DND-41 (cell line): ENCODE measurements at regions not wholly inside any gene's neighbourhood (a gene's known extent, or its start where the extent isn't known, plus 50 kb on each side); places are given as distances from the start of the nearest gene placed in this dataset.

ENCODE experiments used
- ATAC-seq: fragments of 200-7000 bp; cut with Tn5 transposase; 3 replicates; pipeline ENCODE4 v1.9.1; 2021; ENCODE audit warnings: low read depth; ENCODE audit not compliant: insufficient read depth
- DNase-seq: peaks from one replicate; pipeline ENCODE4 v3.0.0-alpha.2; 2020
- H2AFZ ChIP-seq: 2 replicates; pipeline ENCODE4 v1.6.0; 2012; ENCODE audit warnings: low read depth, low read length
- H3K27ac ChIP-seq: 2 replicates; pipeline ENCODE4 v1.5.1; 2012; ENCODE audit warnings: low read length, inconsistent platforms
- H3K27me3 ChIP-seq: fragments of 200-600 bp; sonication (generic); 2 replicates; pipeline ENCODE4 v1.6.0; 2012; ENCODE audit warnings: low read length, mild to moderate bottlenecking, inconsistent platforms; ENCODE audit not compliant: insufficient read depth, poor library complexity
- H3K36me3 ChIP-seq: 2 replicates; pipeline ENCODE4 v1.5.1; 2012; ENCODE audit warnings: low read length, inconsistent platforms; ENCODE audit not compliant: insufficient read depth
- H3K4me1 ChIP-seq: 2 replicates; pipeline ENCODE4 v1.5.1; 2012; ENCODE audit warnings: mild to moderate bottlenecking, low read length; ENCODE audit not compliant: insufficient read depth
- H3K4me2 ChIP-seq: 2 replicates; pipeline ENCODE4 v1.6.0; 2012; ENCODE audit warnings: mild to moderate bottlenecking, moderate library complexity, low read length, inconsistent platforms; ENCODE audit not compliant: insufficient read depth
- H3K4me3 ChIP-seq, 2 experiments: fragments of 200-600 bp in 1 of 2; shearing (Covaris generic) in 1 of 2; 2 replicates each; pipeline ENCODE4 v1.5.1; 2012 to 2016; ENCODE audit warnings: inconsistent platforms in 2 of 2, low read length in 2 of 2, mild to moderate bottlenecking in 2 of 2, low read depth in 1 of 2, moderate library complexity in 1 of 2
- H3K79me2 ChIP-seq: 2 replicates; pipeline ENCODE4 v1.6.0; 2012; ENCODE audit warnings: low read length, inconsistent platforms; ENCODE audit not compliant: insufficient read depth
- H3K9ac ChIP-seq: 2 replicates; pipeline ENCODE4 v1.6.0; 2012; ENCODE audit warnings: low read depth, mild to moderate bottlenecking, inconsistent platforms, low read length, moderate library complexity
- H3K9me3 ChIP-seq: 2 replicates; pipeline ENCODE4 v1.5.1; 2012; ENCODE audit warnings: low read length, moderate library complexity, mild to moderate bottlenecking, inconsistent platforms; ENCODE audit not compliant: insufficient read depth, severe bottlenecking
- H4K20me1 ChIP-seq: 2 replicates; pipeline ENCODE4 v1.6.0; 2012; ENCODE audit warnings: low read length; ENCODE audit not compliant: insufficient read depth
- CTCF ChIP-seq: IDR thresholded peaks from 2 replicates; pipeline ENCODE4 v1.5.1; 2012; ENCODE audit warnings: borderline replicate concordance, low read length, moderate library complexity, mild to moderate bottlenecking; ENCODE audit not compliant: poor library complexity, severe bottlenecking; ENCODE audit errors: extremely low read depth
- EZH2 ChIP-seq: IDR thresholded peaks from 3 replicates; pipeline ENCODE4 v1.6.1; 2012; ENCODE audit warnings: borderline replicate concordance, low read depth, mild to moderate bottlenecking, moderate library complexity, low read length, inconsistent platforms; ENCODE audit not compliant: severe bottlenecking

- H3K36me3 ChIP-seq = no peaks in the 10 kb centered on the region
- no peak overlapping the region for H2AFZ ChIP-seq
- H3K79me2 ChIP-seq = no peaks in the 10 kb centered on the region
- no peaks in the 10 kb centered on the region for H3K9me3 ChIP-seq
- H4K20me1 ChIP-seq = no peaks in the 10 kb centered on the region
- no peak overlapping the region for H3K4me2 ChIP-seq
- no peak for ATAC-seq
- H3K4me1 ChIP-seq = no peaks in the 10 kb centered on the region
- H3K9ac ChIP-seq = no peak overlapping the region
- no peak overlapping the region for H3K4me3 ChIP-seq
- H3K27ac ChIP-seq = no peak overlapping the region
- H3K27me3 ChIP-seq = no peaks in the 10 kb centered on the region
- no peak for DNase-seq
- no peak for TF ChIP-seq CTCF
- no peak for TF ChIP-seq EZH2
Observed at GRCh38 chr2:18286897-18287296, 273.6 kb downstream of the RDH14 start.

- DNase-seq = no peak
- Histone ChIP-seq H3K4me1 (no peaks in the 10 kb centered on the region), H2AFZ (no peak overlapping the region), H3K9me3 (no peaks in the 10 kb centered on the region), H3K36me3 (no peaks in the 10 kb centered on the region), H3K4me3 (no peak overlapping the region), H3K27me3 (no peaks in the 10 kb centered on the region), H3K27ac (no peak overlapping the region), H3K4me2 (no peak overlapping the region), H4K20me1 (no peaks in the 10 kb centered on the region), H3K9ac (no peak overlapping the region), H3K79me2 (no peaks in the 10 kb centered on the region)
- TF ChIP-seq EZH2 (no peak), CTCF (no peak)
- ATAC-seq = no peak
Observed at GRCh38 chr2:18284331-18284730, 276.1 kb downstream of the RDH14 start.

GRCh38 chr2:18282026-18282425 is 278.4 kb downstream of the RDH14 start:
- TF ChIP-seq EZH2 (no peak), CTCF (no peak)
- no peak overlapping the region for H3K27ac ChIP-seq
- H3K36me3 ChIP-seq = no peaks in the 10 kb centered on the region
- H3K9ac ChIP-seq = no peak overlapping the region
- no peaks in the 10 kb centered on the region for H3K79me2 ChIP-seq
- H3K4me2 ChIP-seq = no peak overlapping the region
- no peak overlapping the region for H2AFZ ChIP-seq
- H3K27me3 ChIP-seq = no peaks in the 10 kb centered on the region
- H3K9me3 ChIP-seq = no peaks in the 10 kb centered on the region
- ATAC-seq (no peak), DNase-seq (no peak)
- H3K4me1 ChIP-seq = no peaks in the 10 kb centered on the region
- no peak overlapping the region for H3K4me3 ChIP-seq
- no peaks in the 10 kb centered on the region for H4K20me1 ChIP-seq

- no peak overlapping the region for H2AFZ ChIP-seq
- H3K27ac ChIP-seq = no peak overlapping the region
- no peak overlapping the region for H3K9ac ChIP-seq
- no peak overlapping the region for H3K4me2 ChIP-seq
- no peaks in the 10 kb centered on the region for H3K9me3 ChIP-seq
- H3K27me3 ChIP-seq = no peaks in the 10 kb centered on the region
- H4K20me1 ChIP-seq = no peaks in the 10 kb centered on the region
- no peaks in the 10 kb centered on the region for H3K79me2 ChIP-seq
- ATAC-seq (no peak), DNase-seq (no peak)
- H3K4me3 ChIP-seq = no peak overlapping the region
- TF ChIP-seq EZH2 = no peak
- TF ChIP-seq CTCF = no peak
- no peaks in the 10 kb centered on the region for H3K4me1 ChIP-seq
- H3K36me3 ChIP-seq = no peaks in the 10 kb centered on the region
Observed at GRCh38 chr2:18276583-18277075, 283.8 kb downstream of the RDH14 start.
